Tibial nerve (tissue), 4 donors: ENCODE measurements at regions not wholly inside any gene's neighbourhood (a gene's known extent, or its start where the extent isn't known, plus 50 kb on each side); places are given as distances from the start of the nearest gene placed in this dataset.
"Not testable (repeated sequence)": the region's sequence is repeated elsewhere in the genome, so short reads cannot be mapped to it uniquely, and the experiment has no call there.

ENCODE experiments used
- EP300 ChIP-seq, 2 donors: sonication (generic); formaldehyde crosslinking; IDR thresholded peaks; one replicate each; pipeline ENCODE4 v1.6.1; 2017; ENCODE audit warnings: antibody characterized with exemption in 2 of 2, mild to moderate bottlenecking in 1 of 2
- POLR2A ChIP-seq, 2 donors: fragments of 450-650 bp; IDR thresholded peaks; one replicate each; pipeline ENCODE4 v1.6.1; 2017; ENCODE audit warnings: antibody characterized with exemption in 2 of 2, mild to moderate bottlenecking in 2 of 2, moderate library complexity in 2 of 2
- TF ChIP-seq, protein P1 (sequence below), 5 experiments: fragments of 200-600 bp in 3 of 5; fragments of 450-650 bp in 2 of 5; sonication (generic) in 3 of 5; IDR thresholded peaks; one replicate each; pipeline ENCODE4 v1.5.1; 2016 to 2019; ENCODE audit warnings: antibody characterized with exemption in 5 of 5, mild to moderate bottlenecking in 3 of 5, moderate library complexity in 2 of 5

DNA sequence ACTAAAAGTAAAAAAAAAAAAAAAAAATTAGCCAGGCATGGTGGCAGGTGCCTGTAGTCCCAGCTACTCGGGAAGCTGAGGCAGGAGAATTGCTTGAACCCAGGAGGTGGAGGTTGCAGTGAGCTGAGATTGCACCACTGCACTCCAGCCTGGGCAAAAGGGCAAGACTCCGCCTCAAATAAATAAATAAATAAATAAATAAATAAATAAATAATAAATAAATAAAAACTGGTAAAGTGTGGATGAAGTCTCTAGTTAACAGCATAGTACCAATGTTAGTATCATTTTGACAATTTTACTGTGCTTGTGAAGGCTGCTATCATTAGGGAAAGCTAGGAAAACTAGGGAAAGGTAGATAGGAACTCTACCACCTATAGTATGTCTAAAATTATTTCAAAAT, 581.0 kb upstream of the ID4 start:
- TF ChIP-seq, protein P1, sequence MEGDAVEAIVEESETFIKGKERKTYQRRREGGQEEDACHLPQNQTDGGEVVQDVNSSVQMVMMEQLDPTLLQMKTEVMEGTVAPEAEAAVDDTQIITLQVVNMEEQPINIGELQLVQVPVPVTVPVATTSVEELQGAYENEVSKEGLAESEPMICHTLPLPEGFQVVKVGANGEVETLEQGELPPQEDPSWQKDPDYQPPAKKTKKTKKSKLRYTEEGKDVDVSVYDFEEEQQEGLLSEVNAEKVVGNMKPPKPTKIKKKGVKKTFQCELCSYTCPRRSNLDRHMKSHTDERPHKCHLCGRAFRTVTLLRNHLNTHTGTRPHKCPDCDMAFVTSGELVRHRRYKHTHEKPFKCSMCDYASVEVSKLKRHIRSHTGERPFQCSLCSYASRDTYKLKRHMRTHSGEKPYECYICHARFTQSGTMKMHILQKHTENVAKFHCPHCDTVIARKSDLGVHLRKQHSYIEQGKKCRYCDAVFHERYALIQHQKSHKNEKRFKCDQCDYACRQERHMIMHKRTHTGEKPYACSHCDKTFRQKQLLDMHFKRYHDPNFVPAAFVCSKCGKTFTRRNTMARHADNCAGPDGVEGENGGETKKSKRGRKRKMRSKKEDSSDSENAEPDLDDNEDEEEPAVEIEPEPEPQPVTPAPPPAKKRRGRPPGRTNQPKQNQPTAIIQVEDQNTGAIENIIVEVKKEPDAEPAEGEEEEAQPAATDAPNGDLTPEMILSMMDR (IDR thresholded peaks at IDR 0.05): not testable (repeated sequence)
- TF ChIP-seq POLR2A, EP300 (IDR thresholded peaks at IDR 0.05): not testable (repeated sequence)
